Common myeloid progenitor, CD34-positive (primary cell): ENCODE measurements at regions not wholly inside any gene's neighbourhood (a gene's known extent, or its start where the extent isn't known, plus 50 kb on each side); places are given as distances from the start of the nearest gene placed in this dataset.
A peak's percentile ranks its signal among the peaks of the same experiment; 100 is the strongest.

Experiments used
- CTCF ChIA-PET: fragments of 350-600 bp; sonication (Branson Sonifier 250); formaldehyde crosslinking; loops from one replicate; lab custom pipeline; 2021; ENCODE audit warnings: antibody characterized with exemption; lab: Charles Lee
- POLR2A ChIA-PET: fragments of 350-600 bp; sonication (Branson Sonifier 250); formaldehyde crosslinking; loops from one replicate; lab custom pipeline; 2021; ENCODE audit warnings: antibody characterized with exemption; lab: Charles Lee
- DNase-seq, 3 donors: peaks; one replicate each; pipeline versions ENCODE4 v3.0.0 to v3.0.0-alpha.2; 2013
- H3K27ac ChIP-seq, 2 experiments: 1 replicate in 1 of 2; 2 replicates in 1 of 2; pipeline ENCODE4 v1.7.0; 2013; ENCODE audit warnings: inconsistent platforms in 2 of 2, low read length in 2 of 2, mild to moderate bottlenecking in 2 of 2, low read depth in 1 of 2, moderate library complexity in 1 of 2; ENCODE audit not compliant: severe bottlenecking in 2 of 2, insufficient read depth in 1 of 2, poor library complexity in 1 of 2
- H3K27me3 ChIP-seq, 5 experiments: replicated peaks in 2 of 5; 1 replicate in 3 of 5; 2 replicates in 2 of 5; pipeline versions ENCODE4 v1.6.1 to v1.7.0; 2013; ENCODE audit warnings: low read length in 4 of 5, mild to moderate bottlenecking in 2 of 5, moderate library complexity in 2 of 5, inconsistent platforms in 1 of 5; ENCODE audit not compliant: insufficient read depth in 5 of 5, control insufficient read depth in 4 of 5
- H3K36me3 ChIP-seq, 4 experiments: 1 replicate in 2 of 4; 2 replicates in 2 of 4; pipeline versions ENCODE4 v1.6.1 to v1.7.0; 2013; ENCODE audit warnings: low read length in 3 of 4, control low read depth in 1 of 4, mild to moderate bottlenecking in 1 of 4; ENCODE audit not compliant: control insufficient read depth in 4 of 4, insufficient read depth in 4 of 4
- H3K4me1 ChIP-seq, 4 experiments: 1 replicate in 3 of 4; 2 replicates in 1 of 4; pipeline versions ENCODE4 v1.6.1 to v1.7.1; 2013; ENCODE audit warnings: low read length in 3 of 4, mild to moderate bottlenecking in 3 of 4, control low read depth in 1 of 4, inconsistent platforms in 1 of 4, moderate library complexity in 1 of 4; ENCODE audit not compliant: control insufficient read depth in 4 of 4, insufficient read depth in 4 of 4; ENCODE audit errors: control extremely low read depth in 1 of 4
- H3K4me3 ChIP-seq, 7 experiments: 1 replicate in 4 of 7; 2 replicates in 3 of 7; pipeline versions ENCODE4 v1.5.1 to v1.7.0; 2013; ENCODE audit warnings: mild to moderate bottlenecking in 7 of 7, low read length in 6 of 7, moderate library complexity in 6 of 7, inconsistent platforms in 2 of 7, low read depth in 2 of 7, control low read depth in 1 of 7; ENCODE audit not compliant: insufficient read depth in 4 of 7, control insufficient read depth in 1 of 7; ENCODE audit errors: extremely low read depth in 1 of 7
- H3K9me3 ChIP-seq, 5 experiments: 1 replicate in 4 of 5; 2 replicates in 1 of 5; pipeline versions ENCODE4 v1.6.1 to v1.7.1; 2013; ENCODE audit warnings: low read length in 4 of 5, mild to moderate bottlenecking in 2 of 5, inconsistent platforms in 1 of 5, low read depth in 1 of 5, moderate library complexity in 1 of 5; ENCODE audit not compliant: control insufficient read depth in 4 of 5, insufficient read depth in 2 of 5; ENCODE audit errors: control extremely low read depth in 1 of 5
- WGBS: methylation state at CpG from one replicate; pipeline ENCODE4 v1.1.5; 2013; ENCODE audit not compliant: insufficient coverage; 5-methylcytosine and 5-hydroxymethylcytosine counted together

DNA sequence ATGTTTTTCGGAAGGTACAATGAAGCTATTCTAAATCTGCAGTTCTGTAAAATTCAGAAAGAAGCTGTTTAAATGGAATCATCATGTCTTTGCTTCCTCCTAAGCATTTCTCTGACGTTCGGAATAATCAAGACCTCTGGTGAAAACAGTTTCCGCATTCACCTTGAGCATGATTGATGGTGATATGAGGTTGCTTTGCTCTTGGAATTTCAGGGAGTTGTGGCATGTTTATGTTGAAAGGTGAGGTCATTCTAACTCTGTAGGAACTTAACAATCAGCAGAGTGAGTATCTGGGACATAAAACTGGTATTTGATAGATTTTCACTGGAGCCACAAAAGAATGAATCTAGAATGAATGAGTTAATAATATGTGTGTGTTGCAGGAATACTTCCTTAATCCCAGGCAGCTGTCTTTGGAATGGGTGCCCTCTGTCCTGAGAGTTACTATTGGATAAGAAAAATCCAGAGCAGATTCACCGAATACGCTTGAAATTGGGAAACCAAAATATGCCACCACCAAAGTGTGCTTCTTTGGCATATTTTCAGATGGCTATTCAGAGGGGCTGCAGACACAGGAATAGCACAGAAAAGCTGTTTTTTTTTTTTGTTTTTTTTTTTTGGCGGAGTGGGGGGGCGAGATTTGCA, 599.1 kb downstream of the CCER1 start:
- no peaks in the 10 kb centered on the region for H3K4me1 ChIP-seq
- no peaks in the 10 kb centered on the region for H3K27me3 ChIP-seq
- no peak overlapping the region for H3K27ac ChIP-seq
- POLR2A ChIA-PET, result no interaction called here
- 93% methylated on average over 6 of the region's 8 CpGs for WGBS
- H3K36me3 ChIP-seq, result no peaks in the 10 kb centered on the region
- CTCF ChIA-PET, result no interaction called here
- no peaks in the 10 kb centered on the region for H3K9me3 ChIP-seq
- H3K4me3 ChIP-seq, result no peak overlapping the region
- no peak for DNase-seq

DNA sequence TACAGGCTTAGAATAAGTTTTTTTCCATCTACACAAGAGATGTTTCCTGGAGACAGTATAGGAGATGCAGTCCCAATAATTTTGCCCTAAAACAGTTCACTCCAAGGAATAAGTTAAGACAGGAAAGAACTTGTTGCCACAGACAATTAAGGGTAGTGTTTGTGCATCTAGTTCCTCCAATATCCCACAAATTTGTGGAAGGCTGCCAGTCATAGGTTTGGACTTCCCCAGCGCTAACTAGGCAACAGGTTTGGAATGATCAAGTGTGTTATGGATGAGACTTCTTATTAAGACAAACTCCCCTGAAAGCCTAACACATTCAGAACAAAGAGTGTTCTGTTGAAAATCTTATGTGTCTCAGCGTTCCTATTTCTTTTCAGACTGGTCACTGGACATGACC, 611.0 kb downstream of the CCER1 start:
- Histone ChIP-seq H3K27me3 (no peaks in the 10 kb centered on the region), H3K4me3 (no peak overlapping the region), H3K9me3 (no peaks in the 10 kb centered on the region), H3K27ac (no peak overlapping the region), H3K36me3 (no peaks in the 10 kb centered on the region), H3K4me1 (no peaks in the 10 kb centered on the region)
- DNase-seq, result no peak
- WGBS, result no CpG with 5 or more reads among the region's 2 CpGs
- POLR2A ChIA-PET, result no interaction called here
- CTCF ChIA-PET, result no interaction called here

DNA sequence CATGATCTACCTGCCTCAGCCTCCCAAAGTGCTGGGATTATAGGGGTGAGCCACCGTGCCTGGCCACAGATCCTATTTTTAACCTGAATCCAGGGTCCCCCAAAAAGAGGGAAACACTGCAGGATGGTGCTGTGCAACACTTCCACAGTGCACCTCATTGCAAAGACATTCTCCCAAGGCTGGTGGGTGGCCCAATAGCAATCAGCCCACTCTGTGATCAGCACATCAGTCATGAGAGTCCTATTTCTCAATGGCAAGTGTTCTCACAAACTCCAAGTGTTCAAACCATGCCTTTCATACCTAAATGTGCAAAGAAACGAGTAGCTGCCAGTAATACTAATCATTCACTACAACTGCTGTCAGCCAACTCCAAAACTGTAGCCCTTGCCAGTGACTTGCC, 612.9 kb downstream of the CCER1 start:
- H3K27ac ChIP-seq, result no peak overlapping the region
- H3K36me3 ChIP-seq, result no peaks in the 10 kb centered on the region
- H3K4me3 ChIP-seq, result no peak overlapping the region
- H3K4me1 ChIP-seq, result no peaks in the 10 kb centered on the region
- ChIA-PET POLR2A (no interaction called here), CTCF (no interaction called here)
- H3K27me3 ChIP-seq, result no peaks in the 10 kb centered on the region
- WGBS, result 100% methylated on average over 1 of the region's 2 CpGs
- DNase-seq, result no peak
- no peaks in the 10 kb centered on the region for H3K9me3 ChIP-seq

DNA sequence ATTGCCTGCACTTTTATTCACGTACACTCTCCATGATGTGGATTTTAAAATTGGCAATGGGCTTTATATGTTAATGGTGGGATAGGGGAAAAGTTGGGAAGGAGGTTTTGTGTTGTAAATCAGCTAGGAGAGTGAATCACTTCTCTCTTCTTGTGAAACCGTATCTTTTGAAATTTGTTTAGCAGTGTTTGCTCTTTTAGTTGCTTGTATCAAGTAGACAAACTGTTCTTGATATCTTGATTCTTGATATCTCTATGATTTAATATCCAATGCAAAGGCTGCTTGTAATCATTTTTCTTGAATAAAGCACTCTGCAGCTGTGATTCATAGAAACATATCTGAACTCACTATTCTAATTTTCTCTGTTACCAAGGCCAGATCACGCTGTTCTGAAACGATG, 615.1 kb downstream of the CCER1 start:
- Histone ChIP-seq H3K27me3 (no peaks in the 10 kb centered on the region), H3K4me3 (no peak overlapping the region), H3K27ac (no peak overlapping the region), H3K36me3 (no peaks in the 10 kb centered on the region), H3K9me3 (no peaks in the 10 kb centered on the region), H3K4me1 (peaks cover 0 to 7% (median 1%) of the 10 kb centered on the region in 4 experiments)
- POLR2A ChIA-PET, result no interaction called here
- WGBS, result 100% methylated on average over 1 of the region's 4 CpGs
- no peak for DNase-seq
- CTCF ChIA-PET, result no interaction called here

DNA sequence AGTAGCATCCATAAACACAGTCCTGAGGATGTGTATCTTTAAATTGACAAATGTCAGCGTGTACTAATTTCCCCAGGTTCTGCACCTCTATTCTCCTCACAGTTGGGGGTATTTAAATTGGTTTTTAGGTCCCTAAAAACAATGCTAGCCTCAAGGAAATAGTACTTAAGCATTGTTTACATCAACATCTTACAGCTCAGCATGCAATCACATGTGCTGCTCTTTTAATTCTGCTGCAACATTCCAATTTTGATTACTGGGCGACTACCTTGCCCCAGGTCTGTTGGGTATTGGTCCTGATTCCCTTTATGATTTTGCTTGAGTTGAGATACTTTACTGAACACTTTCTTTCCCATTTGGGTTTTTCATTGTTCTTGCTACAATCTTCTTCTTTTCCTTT, 616.6 kb downstream of the CCER1 start:
- H3K36me3 ChIP-seq, result no peaks in the 10 kb centered on the region
- H3K27ac ChIP-seq, result no peak overlapping the region
- WGBS, result 100% methylated on average over 2 of the region's 2 CpGs
- H3K27me3 ChIP-seq, result no peaks in the 10 kb centered on the region
- POLR2A ChIA-PET, result no interaction called here
- DNase-seq, result no peak
- H3K4me3 ChIP-seq, result no peak overlapping the region
- no peaks in the 10 kb centered on the region for H3K9me3 ChIP-seq
- CTCF ChIA-PET, result no interaction called here
- peaks cover 0 to 7% (median 1%) of the 10 kb centered on the region in 4 experiments for H3K4me1 ChIP-seq

DNA sequence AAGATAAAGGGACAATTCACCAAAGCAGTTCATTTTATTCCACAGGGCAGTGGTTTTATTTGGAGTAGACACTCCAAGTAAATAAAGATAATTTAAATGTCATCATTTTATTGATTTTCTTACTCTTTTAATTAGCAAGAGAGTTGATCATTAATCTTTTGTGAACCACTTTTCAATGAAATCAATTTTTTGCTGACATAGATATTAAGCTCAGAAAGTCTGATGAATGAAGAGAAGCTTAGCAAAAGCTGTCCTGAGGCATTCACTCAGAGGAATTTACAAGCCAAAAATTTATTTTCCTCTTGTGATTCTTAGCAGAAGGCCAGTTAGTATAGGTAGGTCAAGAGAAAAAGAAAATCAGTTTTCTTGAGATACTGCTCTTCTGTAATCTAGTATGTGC, 618.0 kb downstream of the CCER1 start:
- Histone ChIP-seq H3K4me1 (peaks cover 0 to 7% (median 1%) of the 10 kb centered on the region in 4 experiments), H3K27ac (no peak overlapping the region), H3K36me3 (no peaks in the 10 kb centered on the region), H3K27me3 (no peaks in the 10 kb centered on the region), H3K4me3 (no peak overlapping the region), H3K9me3 (no peaks in the 10 kb centered on the region)
- ChIA-PET POLR2A (no interaction called here), CTCF (no interaction called here)
- DNase-seq, result no peak

DNA sequence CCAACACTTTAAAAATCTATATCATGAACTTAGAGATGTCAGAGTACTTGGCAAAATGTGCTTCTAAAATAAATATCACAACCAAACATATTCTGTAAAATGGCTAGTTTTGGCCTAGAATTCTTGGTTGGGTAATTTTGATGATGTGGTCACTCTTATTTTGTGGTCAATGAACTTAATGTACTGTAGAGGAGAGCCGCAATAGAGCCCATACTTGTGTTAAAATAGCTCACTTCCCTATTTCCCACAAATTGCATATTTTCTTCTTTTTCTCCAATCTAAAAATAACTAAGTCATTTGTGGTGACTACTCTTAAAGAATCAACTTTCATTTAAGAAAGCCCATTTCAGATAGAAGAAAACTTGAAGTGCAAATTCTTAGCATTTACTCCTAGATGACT, 619.4 kb downstream of the CCER1 start:
- Histone ChIP-seq H3K36me3 (no peaks in the 10 kb centered on the region), H3K9me3 (no peaks in the 10 kb centered on the region), H3K4me1 (peaks cover 0 to 7% (median 1%) of the 10 kb centered on the region in 4 experiments), H3K27ac (no peak overlapping the region), H3K4me3 (no peak overlapping the region), H3K27me3 (no peaks in the 10 kb centered on the region)
- CTCF ChIA-PET, result interaction anchor here (1.1 kb wide), 1 partner anchor 792 kb away, joined by 3 read pairs; no protein-coding TSS in a partner anchor
- no CpG with 5 or more reads among the region's 1 CpG for WGBS
- DNase-seq, result peak in 2 of 3 donors; percentile 20 to 23
- POLR2A ChIA-PET, result no interaction called here
